ENCODE measurements at regions not wholly inside any gene's neighbourhood (a gene's known extent, or its start where the extent isn't known, plus 50 kb on each side); places are given as distances from the start of the nearest gene placed in this dataset.

DNA sequence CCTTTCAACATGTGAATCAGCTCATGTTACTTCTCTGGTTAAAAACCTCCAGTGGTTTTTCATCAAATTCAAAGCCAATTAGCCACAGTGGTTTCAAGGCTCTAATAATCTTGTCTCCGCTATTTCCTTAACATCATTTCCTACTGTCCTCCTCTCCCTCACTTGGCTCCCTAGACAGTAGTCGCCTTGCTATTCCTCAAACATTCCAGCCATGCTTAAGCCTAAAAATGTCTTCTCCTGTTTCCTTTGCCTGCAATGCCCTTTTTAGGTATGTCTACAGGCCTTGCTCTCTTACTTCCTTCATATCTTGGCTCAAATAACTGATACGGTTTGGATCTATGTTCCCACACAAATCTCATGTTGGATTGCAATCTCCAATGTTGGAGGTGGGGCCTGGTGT lies 779.4 kb upstream of the LRRN3 start:
- H3K27ac ChIP-seq (ENCODE audit: extremely low read length, insufficient read depth, low read length) = no peak overlapping the region
- ChIA-PET CTCF (ENCODE audit: low intra/inter-chr PET ratio, low total read pairs) (no interaction called here), POLR2A (no interaction called here)
- no peaks in the 10 kb centered on the region for H3K27me3 ChIP-seq (ENCODE audit: control insufficient read depth in 1 of 2, insufficient read depth in 2 of 2, low read length in 2 of 2)
- DNase-seq (ENCODE audit: low spot score) = no peak
- TF ChIP-seq KDM2A (CRISPR knock-in tag; IDR thresholded peaks at IDR 0.05; ENCODE audit: borderline replicate concordance, low read depth) (no peak), ZNF782 (CRISPR knock-in tag; IDR thresholded peaks at IDR 0.05; ENCODE audit: borderline replicate concordance) (no peak), DR1 (CRISPR knock-in tag; IDR thresholded peaks at IDR 0.05) (no peak)
- TF ChIP-seq, protein P1, sequence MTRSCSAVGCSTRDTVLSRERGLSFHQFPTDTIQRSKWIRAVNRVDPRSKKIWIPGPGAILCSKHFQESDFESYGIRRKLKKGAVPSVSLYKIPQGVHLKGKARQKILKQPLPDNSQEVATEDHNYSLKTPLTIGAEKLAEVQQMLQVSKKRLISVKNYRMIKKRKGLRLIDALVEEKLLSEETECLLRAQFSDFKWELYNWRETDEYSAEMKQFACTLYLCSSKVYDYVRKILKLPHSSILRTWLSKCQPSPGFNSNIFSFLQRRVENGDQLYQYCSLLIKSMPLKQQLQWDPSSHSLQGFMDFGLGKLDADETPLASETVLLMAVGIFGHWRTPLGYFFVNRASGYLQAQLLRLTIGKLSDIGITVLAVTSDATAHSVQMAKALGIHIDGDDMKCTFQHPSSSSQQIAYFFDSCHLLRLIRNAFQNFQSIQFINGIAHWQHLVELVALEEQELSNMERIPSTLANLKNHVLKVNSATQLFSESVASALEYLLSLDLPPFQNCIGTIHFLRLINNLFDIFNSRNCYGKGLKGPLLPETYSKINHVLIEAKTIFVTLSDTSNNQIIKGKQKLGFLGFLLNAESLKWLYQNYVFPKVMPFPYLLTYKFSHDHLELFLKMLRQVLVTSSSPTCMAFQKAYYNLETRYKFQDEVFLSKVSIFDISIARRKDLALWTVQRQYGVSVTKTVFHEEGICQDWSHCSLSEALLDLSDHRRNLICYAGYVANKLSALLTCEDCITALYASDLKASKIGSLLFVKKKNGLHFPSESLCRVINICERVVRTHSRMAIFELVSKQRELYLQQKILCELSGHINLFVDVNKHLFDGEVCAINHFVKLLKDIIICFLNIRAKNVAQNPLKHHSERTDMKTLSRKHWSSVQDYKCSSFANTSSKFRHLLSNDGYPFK (CRISPR knock-in tag; IDR thresholded peaks at IDR 0.05; ENCODE audit: borderline replicate concordance) = no peak
- TF ChIP-seq, protein P2, sequence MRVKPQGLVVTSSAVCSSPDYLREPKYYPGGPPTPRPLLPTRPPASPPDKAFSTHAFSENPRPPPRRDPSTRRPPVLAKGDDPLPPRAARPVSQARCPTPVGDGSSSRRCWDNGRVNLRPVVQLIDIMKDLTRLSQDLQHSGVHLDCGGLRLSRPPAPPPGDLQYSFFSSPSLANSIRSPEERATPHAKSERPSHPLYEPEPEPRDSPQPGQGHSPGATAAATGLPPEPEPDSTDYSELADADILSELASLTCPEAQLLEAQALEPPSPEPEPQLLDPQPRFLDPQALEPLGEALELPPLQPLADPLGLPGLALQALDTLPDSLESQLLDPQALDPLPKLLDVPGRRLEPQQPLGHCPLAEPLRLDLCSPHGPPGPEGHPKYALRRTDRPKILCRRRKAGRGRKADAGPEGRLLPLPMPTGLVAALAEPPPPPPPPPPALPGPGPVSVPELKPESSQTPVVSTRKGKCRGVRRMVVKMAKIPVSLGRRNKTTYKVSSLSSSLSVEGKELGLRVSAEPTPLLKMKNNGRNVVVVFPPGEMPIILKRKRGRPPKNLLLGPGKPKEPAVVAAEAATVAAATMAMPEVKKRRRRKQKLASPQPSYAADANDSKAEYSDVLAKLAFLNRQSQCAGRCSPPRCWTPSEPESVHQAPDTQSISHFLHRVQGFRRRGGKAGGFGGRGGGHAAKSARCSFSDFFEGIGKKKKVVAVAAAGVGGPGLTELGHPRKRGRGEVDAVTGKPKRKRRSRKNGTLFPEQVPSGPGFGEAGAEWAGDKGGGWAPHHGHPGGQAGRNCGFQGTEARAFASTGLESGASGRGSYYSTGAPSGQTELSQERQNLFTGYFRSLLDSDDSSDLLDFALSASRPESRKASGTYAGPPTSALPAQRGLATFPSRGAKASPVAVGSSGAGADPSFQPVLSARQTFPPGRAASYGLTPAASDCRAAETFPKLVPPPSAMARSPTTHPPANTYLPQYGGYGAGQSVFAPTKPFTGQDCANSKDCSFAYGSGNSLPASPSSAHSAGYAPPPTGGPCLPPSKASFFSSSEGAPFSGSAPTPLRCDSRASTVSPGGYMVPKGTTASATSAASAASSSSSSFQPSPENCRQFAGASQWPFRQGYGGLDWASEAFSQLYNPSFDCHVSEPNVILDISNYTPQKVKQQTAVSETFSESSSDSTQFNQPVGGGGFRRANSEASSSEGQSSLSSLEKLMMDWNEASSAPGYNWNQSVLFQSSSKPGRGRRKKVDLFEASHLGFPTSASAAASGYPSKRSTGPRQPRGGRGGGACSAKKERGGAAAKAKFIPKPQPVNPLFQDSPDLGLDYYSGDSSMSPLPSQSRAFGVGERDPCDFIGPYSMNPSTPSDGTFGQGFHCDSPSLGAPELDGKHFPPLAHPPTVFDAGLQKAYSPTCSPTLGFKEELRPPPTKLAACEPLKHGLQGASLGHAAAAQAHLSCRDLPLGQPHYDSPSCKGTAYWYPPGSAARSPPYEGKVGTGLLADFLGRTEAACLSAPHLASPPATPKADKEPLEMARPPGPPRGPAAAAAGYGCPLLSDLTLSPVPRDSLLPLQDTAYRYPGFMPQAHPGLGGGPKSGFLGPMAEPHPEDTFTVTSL (CRISPR knock-in tag; IDR thresholded peaks at IDR 0.05; ENCODE audit: borderline replicate concordance) = no peak
- TF ChIP-seq, protein P3, sequence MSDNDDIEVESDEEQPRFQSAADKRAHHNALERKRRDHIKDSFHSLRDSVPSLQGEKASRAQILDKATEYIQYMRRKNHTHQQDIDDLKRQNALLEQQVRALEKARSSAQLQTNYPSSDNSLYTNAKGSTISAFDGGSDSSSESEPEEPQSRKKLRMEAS (IDR thresholded peaks at IDR 0.05) = no peak
- H2AFZ ChIP-seq (ENCODE audit: low read length) = no peak overlapping the region
- H3K36me3 ChIP-seq (replicated peaks in 1 of 2; ENCODE audit: control insufficient read depth in 1 of 2, insufficient read depth in 2 of 2, low read length in 2 of 2) = no peaks in the 10 kb centered on the region
- no peak overlapping the region for H3K9ac ChIP-seq (ENCODE audit: insufficient read depth, low read depth, low read length)
- no peak overlapping the region for H3K4me3 ChIP-seq (replicated peaks in 1 of 3; ENCODE audit: insufficient read depth in 1 of 3, low read depth in 2 of 3, low read length in 3 of 3)
- no peaks in the 10 kb centered on the region for H3K79me2 ChIP-seq (ENCODE audit: insufficient read depth, low read length)
- intact Hi-C loops (cut with micrococcal nuclease; ENCODE audit: unreplicated experiment) (no loop called here), in situ Hi-C loops (cut with HindIII; ENCODE audit: extremely low pct_ligation_motif_present, low pct_unique_long_range_greater_than_20kb) (no loop called here)
- H4K20me1 ChIP-seq (ENCODE audit: insufficient read depth, low read length) = no peaks in the 10 kb centered on the region
- H3K4me2 ChIP-seq (ENCODE audit: low read depth, low read length) = no peak overlapping the region
- no peaks in the 10 kb centered on the region for H3K4me1 ChIP-seq (ENCODE audit: insufficient read depth, low read length)
- H3K9me3 ChIP-seq (ENCODE audit: low read length) = no peaks in the 10 kb centered on the region
- no peak for FAIRE-seq
- BruUV-seq (replicated peaks) = no TSS peak
- 53% methylated on average over 3 of the region's 3 CpGs for WGBS (ENCODE audit: low lambda C conversion rate)
- no peak for ATAC-seq
